Left ventricle myocardium superior (tissue), 1 donor: ENCODE measurements at regions not wholly inside any gene's neighbourhood (a gene's known extent, or its start where the extent isn't known, plus 50 kb on each side); places are given as distances from the start of the nearest gene placed in this dataset.
A peak's percentile ranks its signal among the peaks of the same experiment; 100 is the strongest.

Source experiments
- ATAC-seq: fragments of 200-7000 bp; cut with Tn5 transposase; one replicate; pipeline ENCODE4 v1.9.1; 2020; ENCODE audit warnings: mild to moderate bottlenecking, moderate library complexity
- DNase-seq: peaks from one replicate; pipeline ENCODE4 v3.0.0-alpha.2; 2020
- intact Hi-C: fragments of 100-400 bp; cut with micrococcal nuclease; formaldehyde crosslinking; loops from one replicate; pipeline ENCODE4 v1.11.0; 2022
- donor health status: DM: no; HTN: yes; CAD: no; lungs with severe emphysema.

GRCh38 chr12:58174316-58174715, 232.9 kb downstream of the ATP23 start:
- intact Hi-C loops, result no loop called here
- no peak for DNase-seq
- ATAC-seq, result no peak

- peak; percentile 48 for ATAC-seq
- DNase-seq, result peak; percentile 26
- intact Hi-C loops, result no loop called here
These were observed 235.0 kb downstream of the ATP23 start for GRCh38 chr12:58176296-58176869.

GRCh38 chr12:58177366-58177765, 236.0 kb downstream of the ATP23 start:
- ATAC-seq, result no peak
- DNase-seq, result no peak
- intact Hi-C loops, result no loop called here

- DNase-seq (no peak), ATAC-seq (no peak)
- intact Hi-C loops, result no loop called here
These were observed 242.8 kb downstream of the ATP23 start for GRCh38 chr12:58184212-58184611.

DNA sequence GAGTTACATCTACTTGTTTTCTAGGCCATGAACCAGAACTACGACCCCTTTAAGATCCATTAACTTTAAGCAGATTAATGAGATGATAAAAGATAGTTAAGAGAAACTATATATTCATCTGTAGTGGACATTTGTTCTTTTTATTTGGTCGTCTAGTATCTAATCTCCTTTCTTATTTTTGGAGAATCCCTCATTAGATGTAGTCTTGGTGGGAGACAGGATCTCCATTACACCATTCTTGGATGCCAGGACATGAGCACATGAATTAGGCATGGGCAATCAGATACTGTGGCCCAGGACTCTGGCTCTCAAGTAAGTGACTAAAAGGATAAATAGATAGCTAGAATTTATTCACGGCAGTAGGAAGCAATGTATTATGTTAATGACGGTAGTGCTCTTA, 245.0 kb downstream of the ATP23 start:
- intact Hi-C loops, result no loop called here
- ATAC-seq (no peak), DNase-seq (no peak)

DNA sequence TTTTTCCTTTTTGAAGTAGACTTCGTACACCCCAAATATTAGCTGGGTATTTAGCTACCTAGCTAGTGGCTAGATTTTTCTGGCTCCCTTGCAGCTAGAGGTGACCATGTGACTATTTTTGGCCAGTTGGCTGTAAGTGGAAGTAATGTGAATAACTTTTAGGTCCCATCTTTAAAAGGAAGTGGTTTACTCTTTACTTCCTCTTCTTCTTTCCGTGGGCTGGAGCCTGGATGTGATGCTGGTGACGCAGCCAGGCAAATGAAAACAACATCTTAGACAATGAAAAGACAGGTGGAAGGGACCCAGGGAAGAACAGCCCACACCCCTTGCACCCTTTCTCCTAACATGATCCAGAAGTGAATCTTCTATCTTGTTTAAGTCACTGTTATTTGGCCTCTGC, 245.5 kb downstream of the ATP23 start:
- no peak for ATAC-seq
- intact Hi-C loops, result no loop called here
- DNase-seq, result no peak

DNA sequence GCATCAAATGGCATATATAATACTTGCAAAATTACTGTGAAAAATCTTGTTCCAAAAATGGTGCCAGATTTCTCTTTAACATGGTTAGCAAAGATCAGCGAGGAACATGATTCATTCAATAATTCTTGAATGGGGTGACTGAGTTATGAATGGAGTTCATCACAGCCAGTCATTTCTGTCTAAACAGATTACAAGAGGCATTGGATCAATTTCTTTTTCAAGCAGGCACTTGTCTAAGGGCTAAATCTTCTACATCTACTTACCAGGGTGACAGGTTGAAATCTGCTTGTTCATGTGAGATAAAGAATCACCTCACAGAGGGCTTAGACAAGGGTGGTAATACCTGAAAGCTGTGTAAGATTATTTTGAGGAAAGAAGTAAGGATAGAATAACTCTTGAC, 247.7 kb downstream of the ATP23 start:
- intact Hi-C loops, result no loop called here
- ATAC-seq (no peak), DNase-seq (no peak)

DNA sequence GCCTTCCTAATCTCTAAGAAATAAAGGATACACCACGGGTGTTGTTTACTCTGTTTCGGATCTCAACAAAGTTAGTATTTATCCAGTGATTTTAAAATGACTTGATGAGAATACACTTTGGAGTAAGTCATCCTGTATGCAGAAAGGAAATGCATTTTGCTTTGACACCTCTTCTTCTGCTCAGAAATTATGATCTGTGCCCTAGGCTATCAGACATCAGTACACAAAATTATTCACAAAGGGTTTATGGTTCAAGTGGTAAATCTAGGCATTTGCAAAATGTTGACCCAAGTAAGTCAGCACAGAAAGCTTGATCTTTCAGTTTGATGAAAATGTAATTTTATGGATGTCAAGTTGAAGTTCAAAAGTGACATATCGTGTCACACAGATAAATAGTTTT, 248.5 kb downstream of the ATP23 start:
- ATAC-seq, result no peak
- intact Hi-C loops, result no loop called here
- no peak for DNase-seq

GRCh38 chr12:58190618-58191017, 249.3 kb downstream of the ATP23 start:
- DNase-seq (no peak), ATAC-seq (no peak)
- intact Hi-C loops, result no loop called here

DNA sequence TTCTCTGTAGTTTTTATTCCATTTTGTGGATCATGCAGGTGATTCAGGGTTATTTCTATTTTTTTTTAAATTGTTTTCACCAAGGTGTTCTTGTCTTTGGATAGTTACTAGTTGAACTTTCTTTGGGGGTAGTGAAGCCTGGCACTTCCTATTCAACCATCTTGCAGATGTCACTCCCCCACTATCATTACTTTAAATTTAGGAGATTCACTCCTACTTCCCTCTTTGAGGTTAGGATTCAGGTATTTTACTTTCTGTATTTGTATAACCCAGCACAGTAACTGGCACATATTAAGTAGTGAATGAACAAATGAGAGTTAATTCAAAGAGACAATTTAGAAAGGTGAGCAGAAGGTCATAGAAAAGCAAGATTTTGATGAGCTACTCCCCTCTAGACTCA, 255.6 kb downstream of the ATP23 start:
- ATAC-seq (no peak), DNase-seq (no peak)
- intact Hi-C loops, result no loop called here

DNA sequence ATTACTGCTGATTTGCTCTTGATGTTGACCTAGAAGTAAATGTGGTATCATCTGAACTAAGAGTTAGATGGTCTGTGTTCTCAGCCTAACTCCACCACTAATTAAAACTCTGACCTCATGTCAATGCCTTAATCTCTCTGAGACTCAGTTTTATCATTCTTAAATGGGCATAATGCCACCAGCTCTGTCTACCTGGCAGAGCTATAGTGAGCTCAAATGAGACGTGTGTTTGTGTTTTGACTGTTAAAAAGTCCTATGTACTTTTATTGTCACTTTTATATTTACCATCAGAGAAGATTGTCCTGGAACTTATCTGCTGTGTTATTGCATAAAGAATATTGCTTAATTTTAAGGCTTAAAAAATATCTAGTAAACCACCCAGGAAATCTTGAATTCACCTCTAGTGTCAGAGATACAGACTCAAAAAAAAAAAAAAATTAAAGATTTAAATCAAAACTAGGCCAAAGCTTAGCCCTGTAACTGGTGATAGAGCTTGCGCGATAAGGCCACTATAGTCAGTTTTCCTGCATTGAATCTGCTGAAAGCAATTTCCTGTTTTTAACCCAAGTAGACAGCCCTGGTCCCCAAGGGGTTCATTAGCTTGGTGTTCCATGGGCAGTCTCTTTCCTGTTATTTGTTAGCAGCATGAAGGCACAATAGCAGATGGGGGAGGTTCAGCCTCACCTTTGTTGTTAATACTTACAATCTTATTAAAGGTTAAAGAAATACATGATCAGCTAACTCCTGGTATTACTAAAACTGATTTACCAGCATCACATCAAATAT, 261.8 kb downstream of the ATP23 start:
- no peak for DNase-seq
- intact Hi-C loops, result no loop called here
- ATAC-seq, result peak; percentile 73

DNA sequence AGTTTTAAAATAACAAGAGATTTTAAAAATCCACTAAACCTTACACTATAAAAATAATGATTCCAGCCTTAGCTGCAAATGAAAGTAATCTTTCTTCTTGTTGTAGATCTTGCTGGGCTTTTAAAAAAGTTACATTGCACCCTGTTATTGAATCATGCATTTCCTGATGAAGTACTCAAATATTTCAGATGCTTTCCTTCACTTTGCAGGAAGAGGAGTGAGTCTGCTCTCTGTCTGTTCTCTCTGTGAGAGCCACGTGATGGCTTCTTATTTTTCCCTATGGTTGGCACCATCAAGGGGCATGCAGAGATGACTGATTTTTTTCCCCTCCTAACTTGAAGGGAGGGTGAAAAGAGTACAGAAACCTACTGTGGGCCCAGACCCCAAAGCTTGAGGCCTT, 262.7 kb downstream of the ATP23 start:
- peak; percentile 22 for ATAC-seq
- DNase-seq, result no peak
- intact Hi-C loops, result no loop called here

- ATAC-seq (no peak), DNase-seq (no peak)
- intact Hi-C loops, result no loop called here
These were observed 265.5 kb downstream of the ATP23 start for GRCh38 chr12:58206876-58207275.

- intact Hi-C loops, result no loop called here
- DNase-seq (no peak), ATAC-seq (no peak)
These were observed 269.8 kb downstream of the ATP23 start for GRCh38 chr12:58211211-58211610.

- DNase-seq, result no peak
- intact Hi-C loops, result no loop called here
- ATAC-seq, result no peak
These were observed 275.8 kb downstream of the ATP23 start for GRCh38 chr12:58217130-58217529.

- intact Hi-C loops, result no loop called here
- ATAC-seq (no peak), DNase-seq (no peak)
These were observed 283.3 kb downstream of the ATP23 start for GRCh38 chr12:58224536-58225105.

GRCh38 chr12:58225203-58225877, 284.0 kb downstream of the ATP23 start:
- DNase-seq (no peak), ATAC-seq (no peak)
- intact Hi-C loops, result no loop called here

GRCh38 chr12:58233886-58234285, 292.5 kb downstream of the ATP23 start:
- intact Hi-C loops, result no loop called here
- ATAC-seq (no peak), DNase-seq (no peak)

- no peak for ATAC-seq
- intact Hi-C loops, result no loop called here
- DNase-seq, result no peak
These were observed 297.0 kb downstream of the ATP23 start for GRCh38 chr12:58238411-58238810.

DNA sequence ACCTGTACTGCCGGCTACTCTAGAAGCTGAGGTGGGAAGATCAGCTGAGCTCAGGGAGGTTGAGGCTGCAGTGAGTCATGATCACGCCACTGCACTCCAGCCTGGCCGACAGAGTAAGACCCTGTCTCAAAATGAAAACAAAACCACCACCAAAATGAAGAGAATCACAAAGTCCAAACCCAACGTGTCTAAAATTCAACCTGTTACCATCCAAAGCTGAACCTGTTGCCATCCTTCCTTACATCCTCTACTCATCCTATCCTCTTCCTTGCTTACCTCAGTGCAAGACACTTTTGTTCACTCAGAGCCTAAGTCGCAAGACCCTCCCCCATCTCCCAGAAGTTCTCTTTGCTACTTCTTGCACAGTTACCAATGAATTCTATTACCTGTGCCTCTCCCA, 299.7 kb downstream of the ATP23 start:
- intact Hi-C loops, result no loop called here
- no peak for ATAC-seq
- DNase-seq, result no peak
